Thyroid gland (tissue), 4 donors: ENCODE measurements at regions not wholly inside any gene's neighbourhood (a gene's known extent, or its start where the extent isn't known, plus 50 kb on each side); places are given as distances from the start of the nearest gene placed in this dataset.

Source experiments
- DNase-seq, 2 donors: peaks; one replicate each; pipeline ENCODE4 v3.0.0-alpha.2; 2019
- H3K27ac ChIP-seq, 3 donors: fragments of 200-600 bp; sonication (generic); 1 replicate in 2 of 3; 2 replicates in 1 of 3; pipeline ENCODE4 v1.5.1; 2016 to 2019; ENCODE audit warnings: mild to moderate bottlenecking in 1 of 3, moderate library complexity in 1 of 3
- H3K27me3 ChIP-seq: fragments of 200-600 bp; sonication (generic); one replicate; pipeline ENCODE4 v1.5.1; 2019
- H3K36me3 ChIP-seq, 2 donors: fragments of 200-600 bp; sonication (generic); one replicate each; pipeline ENCODE4 v1.5.1; 2016 to 2019
- H3K4me1 ChIP-seq, 2 donors: fragments of 200-600 bp; sonication (generic); one replicate each; pipeline ENCODE4 v1.5.1; 2017 to 2019
- H3K4me3 ChIP-seq, 3 donors: fragments of 200-600 bp; sonication (generic); replicated peaks in 1 of 3; 1 replicate in 2 of 3; 2 replicates in 1 of 3; pipeline ENCODE4 v1.5.1; 2016; ENCODE audit warnings: mild to moderate bottlenecking in 1 of 3
- H3K9me3 ChIP-seq: fragments of 200-600 bp; sonication (generic); one replicate; pipeline ENCODE4 v1.5.1; 2017
- CTCF ChIP-seq, 6 experiments: fragments of 200-600 bp in 3 of 6; fragments of 450-650 bp in 3 of 6; sonication (generic) in 3 of 6; IDR thresholded peaks; one replicate each; pipeline ENCODE4 v1.5.1; 2016 to 2019; ENCODE audit warnings: antibody characterized with exemption in 6 of 6, mild to moderate bottlenecking in 2 of 6, inconsistent platforms in 1 of 6, moderate library complexity in 1 of 6
- POLR2A ChIP-seq, 2 donors: fragments of 450-650 bp; IDR thresholded peaks; one replicate each; pipeline ENCODE4 v1.6.1; 2017; ENCODE audit warnings: antibody characterized with exemption in 2 of 2, mild to moderate bottlenecking in 2 of 2, moderate library complexity in 1 of 2
- WGBS, 2 donors: methylation state at CpG; one replicate each; pipeline ENCODE4 v1.1.5; 2017; 5-methylcytosine and 5-hydroxymethylcytosine counted together
- intact Hi-C: fragments of 100-400 bp; cut with DNase I; formaldehyde crosslinking; loops from one replicate; pipeline ENCODE4 v1.15.1; 2023

GRCh38 chr12:4159851-4160250 is 113.7 kb upstream of the CCND2 start:
- whole genome bisulfite sequencing, 2 donors = 93 to 100% methylated on average over 2 of the region's 2 CpGs
- H3K36me3 ChIP-seq = no peaks in the 10 kb centered on the region
- no peak overlapping the region for H3K27ac ChIP-seq
- H3K4me3 ChIP-seq = no peak overlapping the region
- intact Hi-C loops = no loop called here
- TF ChIP-seq CTCF (IDR thresholded peaks at IDR 0.05) = no peak
- TF ChIP-seq POLR2A (IDR thresholded peaks at IDR 0.05) = no peak
- H3K4me1 ChIP-seq = peaks cover 3 to 9% of the 10 kb centered on the region in 2 donors
- no peaks in the 10 kb centered on the region for H3K27me3 ChIP-seq
- H3K9me3 ChIP-seq = no peaks in the 10 kb centered on the region
- DNase-seq = no peak

- intact Hi-C loops = no loop called here
- no peaks in the 10 kb centered on the region for H3K9me3 ChIP-seq
- WGBS, 2 donors = 88 to 90% methylated on average over 2 of the region's 2 CpGs
Observed at GRCh38 chr12:4158306-4158705, 115.3 kb upstream of the CCND2 start.

GRCh38 chr12:4157122-4157521 is 116.4 kb upstream of the CCND2 start:
- no peak for DNase-seq
- no peaks in the 10 kb centered on the region for H3K9me3 ChIP-seq
- H3K4me1 ChIP-seq = no peaks in the 10 kb centered on the region
- H3K4me3 ChIP-seq = no peak overlapping the region
- TF ChIP-seq POLR2A (IDR thresholded peaks at IDR 0.05) (no peak), CTCF (IDR thresholded peaks at IDR 0.05) (no peak)
- 82 to 86% methylated on average over 3 of the region's 3 CpGs for WGBS, 2 donors
- no peaks in the 10 kb centered on the region for H3K36me3 ChIP-seq
- no peaks in the 10 kb centered on the region for H3K27me3 ChIP-seq
- intact Hi-C loops = no loop called here
- no peak overlapping the region for H3K27ac ChIP-seq

More at GRCh38 chr12:4158306-4158705, 115.3 kb upstream of the CCND2 start:
- H3K4me1 ChIP-seq = no peaks in the 10 kb centered on the region
- H3K4me3 ChIP-seq = no peak overlapping the region
- TF ChIP-seq POLR2A (IDR thresholded peaks at IDR 0.05) = no peak
- no peak for TF ChIP-seq CTCF (IDR thresholded peaks at IDR 0.05)
- no peaks in the 10 kb centered on the region for H3K36me3 ChIP-seq
- H3K27ac ChIP-seq = no peak overlapping the region
- DNase-seq = no peak
- no peaks in the 10 kb centered on the region for H3K27me3 ChIP-seq

- Histone ChIP-seq H3K27ac (no peak overlapping the region), H3K4me1 (no peaks in the 10 kb centered on the region), H3K9me3 (no peaks in the 10 kb centered on the region), H3K27me3 (no peaks in the 10 kb centered on the region), H3K36me3 (no peaks in the 10 kb centered on the region), H3K4me3 (no peak overlapping the region)
- DNase-seq = no peak
- TF ChIP-seq CTCF (IDR thresholded peaks at IDR 0.05) = no peak
- TF ChIP-seq POLR2A (IDR thresholded peaks at IDR 0.05) = no peak
- WGBS, 2 donors = 84 to 86% methylated on average over 2 of the region's 2 CpGs
- intact Hi-C loops = no loop called here
Observed at GRCh38 chr12:4156317-4156716, 117.2 kb upstream of the CCND2 start.

- Histone ChIP-seq H3K4me1 (no peaks in the 10 kb centered on the region), H3K36me3 (no peaks in the 10 kb centered on the region), H3K4me3 (no peak overlapping the region), H3K9me3 (no peaks in the 10 kb centered on the region), H3K27ac (no peak overlapping the region), H3K27me3 (no peaks in the 10 kb centered on the region)
- intact Hi-C loops = no loop called here
- TF ChIP-seq CTCF (IDR thresholded peaks at IDR 0.05) (no peak), POLR2A (IDR thresholded peaks at IDR 0.05) (no peak)
- DNase-seq = no peak
- 91 to 95% methylated on average over 7 of the region's 7 CpGs for WGBS, 2 donors
Observed at GRCh38 chr12:4154672-4155225, 118.8 kb upstream of the CCND2 start.
